HL-60/S4 treated with retinoic acid at 250 ng/mL for 4 days and 3 days (cell line): ENCODE measurements at regions not wholly inside any gene's neighbourhood (a gene's known extent, or its start where the extent isn't known, plus 50 kb on each side); places are given as distances from the start of the nearest gene placed in this dataset.
"Not testable (repeated sequence)": the region's sequence is repeated elsewhere in the genome, so short reads cannot be mapped to it uniquely, and the experiment has no call there.

Experiments
- in situ Hi-C: fragments of 300-500 bp; cut with MboI; formaldehyde crosslinking; loops from 2 replicates; pipeline ENCODE4 v1.7.0; 2022; ENCODE audit warnings: low sequenced_read_pairs

GRCh38 chr5:167057665-167058064, 1233.8 kb upstream of the WWC1 start:
- in situ Hi-C loops, result no loop called here

GRCh38 chr5:167061695-167062094, 1229.8 kb upstream of the WWC1 start:
- in situ Hi-C loops, result no loop called here

- in situ Hi-C loops, result no loop called here
Observed at GRCh38 chr5:167063116-167063515, 1228.3 kb upstream of the WWC1 start.

GRCh38 chr5:167063788-167064187, 1227.7 kb upstream of the WWC1 start:
- in situ Hi-C loops, result no loop called here

- in situ Hi-C loops, result no loop called here
Observed at GRCh38 chr5:167064198-167064776, 1227.2 kb upstream of the WWC1 start.

GRCh38 chr5:167065794-167066193, 1225.7 kb upstream of the WWC1 start:
- in situ Hi-C loops, result no loop called here

GRCh38 chr5:167071981-167072610, 1219.3 kb upstream of the WWC1 start:
- in situ Hi-C loops, result no loop called here

- in situ Hi-C loops, result no loop called here
Observed at GRCh38 chr5:167081561-167081960, 1209.9 kb upstream of the WWC1 start.

GRCh38 chr5:167096816-167097215, 1194.6 kb upstream of the WWC1 start:
- in situ Hi-C loops, result no loop called here

- in situ Hi-C loops, result no loop called here
Observed at GRCh38 chr5:167104351-167104750, 1187.1 kb upstream of the WWC1 start.

- in situ Hi-C loops, result no loop called here
Observed at GRCh38 chr5:167105941-167106340, 1185.5 kb upstream of the WWC1 start.

- in situ Hi-C loops, result no loop called here
Observed at GRCh38 chr5:167107684-167108083, 1183.8 kb upstream of the WWC1 start.

GRCh38 chr5:167108266-167108665, 1183.2 kb upstream of the WWC1 start:
- in situ Hi-C loops, result not testable (repeated sequence)

GRCh38 chr5:167112556-167112955, 1178.9 kb upstream of the WWC1 start:
- in situ Hi-C loops, result no loop called here

- in situ Hi-C loops, result no loop called here
Observed at GRCh38 chr5:167122267-167122666, 1169.2 kb upstream of the WWC1 start.

GRCh38 chr5:167123126-167123525, 1168.3 kb upstream of the WWC1 start:
- in situ Hi-C loops, result no loop called here

- in situ Hi-C loops, result no loop called here
Observed at GRCh38 chr5:167128581-167128980, 1162.9 kb upstream of the WWC1 start.

GRCh38 chr5:167140548-167141291, 1150.7 kb upstream of the WWC1 start:
- in situ Hi-C loops, result no loop called here

GRCh38 chr5:167143716-167144115, 1147.7 kb upstream of the WWC1 start:
- in situ Hi-C loops, result no loop called here

GRCh38 chr5:167145841-167146240, 1145.6 kb upstream of the WWC1 start:
- in situ Hi-C loops, result no loop called here

- in situ Hi-C loops, result no loop called here
Observed at GRCh38 chr5:167147879-167148278, 1143.6 kb upstream of the WWC1 start.

- in situ Hi-C loops, result no loop called here
Observed at GRCh38 chr5:167150661-167151060, 1140.8 kb upstream of the WWC1 start.
